Stimulated activated CD8-positive, alpha-beta memory T cell treated with anti-CD3 and anti-CD28 coated beads, Interleukin-4, amount 100 ng/mL, for 24 hours (primary cell): ENCODE measurements at regions not wholly inside any gene's neighbourhood (a gene's known extent, or its start where the extent isn't known, plus 50 kb on each side); places are given as distances from the start of the nearest gene placed in this dataset.

Experiments used
- DNase-seq: peaks from one replicate; pipeline ENCODE4 v3.0.0-alpha.2; 2020; ENCODE audit warnings: low read depth

DNA sequence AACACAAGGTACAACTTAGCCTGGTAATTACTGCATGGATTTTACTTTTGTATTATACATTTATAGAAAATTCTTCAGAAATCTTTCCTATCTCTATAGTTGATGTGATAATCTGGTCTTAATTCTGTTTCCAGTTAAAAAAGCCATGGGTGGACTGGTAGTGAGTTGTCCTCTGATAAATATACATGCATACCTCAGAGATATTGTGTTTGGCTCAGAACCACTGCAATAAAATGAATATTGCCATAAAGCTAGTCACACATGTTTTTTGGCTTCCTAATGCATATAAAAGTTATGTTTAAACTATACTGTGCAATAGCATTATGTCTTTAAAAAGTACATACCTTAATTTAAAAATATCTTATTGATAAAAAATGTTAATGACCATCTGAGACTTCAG is 708.6 kb upstream of the MARCKS start:
- DNase-seq = no peak

DNA sequence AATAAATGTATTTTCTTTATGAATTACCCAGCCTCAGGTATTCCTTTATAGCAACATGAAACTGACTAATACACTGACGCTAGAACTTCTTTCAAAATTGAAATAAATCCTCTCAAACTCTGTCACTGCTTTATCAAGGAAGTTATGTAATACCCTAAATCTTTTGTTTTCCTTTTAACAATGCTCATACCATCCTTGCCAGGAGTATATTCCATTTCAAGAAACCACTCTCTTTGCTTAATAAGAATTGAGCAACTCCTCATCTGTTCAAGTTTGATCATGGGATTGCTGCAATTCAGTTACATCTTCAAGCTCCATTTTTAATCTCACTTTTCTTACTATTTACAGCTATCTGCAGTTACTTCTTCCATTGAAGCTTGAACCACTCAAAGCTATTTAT is 707.6 kb upstream of the MARCKS start:
- DNase-seq = no peak

DNA sequence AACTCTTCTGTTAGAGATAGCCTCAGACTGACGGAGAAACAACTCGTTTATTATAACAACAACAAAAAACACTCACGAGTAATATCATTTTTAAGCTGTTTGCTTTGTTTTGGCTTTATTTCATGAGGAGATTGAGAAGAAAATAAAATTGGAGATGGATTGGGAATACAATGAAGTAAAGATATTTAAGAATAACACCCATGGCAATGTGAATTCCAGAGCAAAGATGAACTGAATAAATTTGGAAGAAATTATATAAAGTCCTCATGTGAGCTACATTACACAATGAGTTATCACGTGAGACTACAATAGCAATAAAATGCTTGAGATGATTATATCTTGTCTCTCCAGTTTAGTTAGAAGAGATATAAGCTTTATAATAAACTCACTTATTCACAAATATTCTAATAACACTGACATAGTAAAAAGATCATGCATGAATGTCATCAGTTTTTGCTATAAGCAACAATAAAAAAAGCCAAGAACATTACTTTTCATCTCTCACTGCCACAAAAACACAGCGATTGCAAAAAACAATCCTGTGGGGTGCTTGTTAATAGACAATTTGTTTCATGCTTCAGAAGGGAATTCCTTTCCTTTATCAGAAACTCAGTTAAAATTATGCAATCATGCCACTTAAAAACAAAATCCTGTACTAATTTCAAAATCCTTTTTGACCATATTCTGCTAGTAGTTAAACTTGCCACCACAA is 696.7 kb upstream of the MARCKS start:
- DNase-seq = no peak

DNA sequence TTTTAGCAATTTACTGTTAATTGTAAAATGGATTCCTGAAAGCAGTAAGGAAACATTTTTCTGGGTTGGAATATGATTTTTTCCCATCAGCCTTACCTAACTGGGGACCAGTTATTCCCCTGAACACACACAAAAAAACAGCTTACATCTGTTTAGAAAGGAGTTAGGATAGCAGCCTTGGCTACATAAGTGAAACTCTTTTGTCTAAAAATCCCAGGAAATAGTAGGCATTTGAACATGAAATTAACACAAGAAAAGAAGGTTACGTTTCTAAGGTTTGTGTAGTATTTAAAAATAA is 696.2 kb upstream of the MARCKS start:
- no peak for DNase-seq

DNA sequence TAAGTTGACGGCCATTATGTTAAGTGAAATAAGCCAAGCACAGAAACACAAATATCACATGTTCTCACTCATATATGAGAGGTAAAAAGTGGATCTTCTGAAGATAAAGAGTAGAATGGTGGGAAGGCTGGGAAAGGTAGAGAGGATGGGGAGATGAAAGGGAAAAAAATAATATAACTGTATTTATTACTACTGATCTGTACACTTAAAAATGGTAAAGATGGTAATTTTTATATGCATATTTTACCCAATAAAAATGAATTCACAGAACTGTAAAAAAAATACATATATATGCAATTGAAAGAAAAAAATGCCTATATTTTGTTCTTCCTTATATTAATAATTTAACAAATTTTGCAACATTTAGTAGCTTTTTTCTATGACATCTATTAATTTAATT is 694.4 kb upstream of the MARCKS start:
- no peak for DNase-seq

DNA sequence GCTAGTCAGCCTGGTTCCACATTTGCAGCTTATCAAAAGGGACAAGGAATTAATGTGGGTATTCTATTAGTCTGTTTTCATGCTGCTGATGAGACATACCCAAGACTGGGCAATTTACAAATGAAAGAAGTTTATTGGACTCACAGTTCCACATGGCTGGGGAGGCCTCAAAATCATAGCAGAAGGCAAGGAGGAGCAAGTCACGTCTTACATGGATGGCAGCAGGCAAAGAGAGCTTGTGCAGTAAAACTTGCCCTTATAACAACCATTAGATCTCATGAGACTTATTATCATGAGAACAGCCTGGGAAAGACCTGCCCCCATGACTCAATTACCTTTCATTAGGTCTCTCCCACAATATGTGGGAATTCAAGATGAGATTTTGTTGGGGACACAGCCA is 689.1 kb upstream of the MARCKS start:
- no peak for DNase-seq

DNA sequence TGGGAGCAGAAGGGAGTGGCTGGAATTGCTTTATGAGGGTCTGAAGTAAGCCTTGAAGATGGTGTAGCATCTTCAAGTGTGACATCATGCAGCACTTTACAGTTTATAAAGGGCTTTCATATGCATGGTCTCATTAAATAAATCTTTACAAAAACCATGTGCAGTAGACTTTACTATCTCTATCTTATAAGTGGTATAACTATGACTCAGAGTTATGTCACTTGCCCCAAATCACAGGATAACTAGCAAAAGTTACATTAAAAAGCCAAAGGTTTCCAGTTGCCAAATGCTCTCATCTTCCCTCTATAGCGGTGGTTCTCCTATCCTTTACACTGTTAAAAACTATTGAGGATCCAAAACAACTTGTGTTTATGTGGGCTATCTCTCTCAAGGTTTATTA is 687.7 kb upstream of the MARCKS start:
- DNase-seq = no peak

DNA sequence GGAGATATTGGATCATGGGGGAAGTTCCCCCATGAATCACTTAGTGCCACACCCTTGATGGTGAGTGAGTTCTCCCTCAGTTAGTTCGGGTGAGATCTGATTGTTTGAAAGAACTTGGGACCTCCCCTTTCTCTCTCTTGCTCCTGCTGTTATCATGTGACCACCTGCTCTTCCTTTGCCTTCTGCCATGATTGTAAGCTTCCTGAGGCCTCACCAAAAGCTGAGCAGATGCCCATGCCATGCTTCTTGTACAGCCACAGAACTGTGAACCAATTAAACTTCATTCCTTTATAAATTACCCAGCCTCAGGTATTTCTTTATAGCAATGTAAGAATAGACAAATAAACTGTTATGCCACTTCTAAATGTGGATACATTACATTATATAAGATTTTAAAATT is 686.7 kb upstream of the MARCKS start:
- no peak for DNase-seq

DNA sequence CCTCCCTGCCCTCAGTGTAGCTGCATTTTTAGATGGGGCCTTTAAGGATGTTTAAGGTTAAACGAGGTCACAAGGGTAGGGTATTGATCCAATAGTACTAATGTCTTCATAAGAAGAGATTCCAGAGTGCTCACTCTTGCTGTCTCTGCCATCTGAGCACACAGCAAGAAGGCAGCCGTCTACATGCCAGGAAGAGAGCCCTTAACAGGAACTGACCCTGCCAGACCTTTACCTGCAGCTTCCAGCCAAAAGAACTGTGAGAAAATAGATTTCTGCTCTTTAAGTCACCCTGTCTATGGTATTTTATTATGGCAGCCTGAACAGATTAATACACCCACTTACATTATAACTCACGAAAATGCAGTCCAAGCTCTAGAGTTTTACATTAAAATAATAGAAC is 685.3 kb upstream of the MARCKS start:
- no peak for DNase-seq

DNA sequence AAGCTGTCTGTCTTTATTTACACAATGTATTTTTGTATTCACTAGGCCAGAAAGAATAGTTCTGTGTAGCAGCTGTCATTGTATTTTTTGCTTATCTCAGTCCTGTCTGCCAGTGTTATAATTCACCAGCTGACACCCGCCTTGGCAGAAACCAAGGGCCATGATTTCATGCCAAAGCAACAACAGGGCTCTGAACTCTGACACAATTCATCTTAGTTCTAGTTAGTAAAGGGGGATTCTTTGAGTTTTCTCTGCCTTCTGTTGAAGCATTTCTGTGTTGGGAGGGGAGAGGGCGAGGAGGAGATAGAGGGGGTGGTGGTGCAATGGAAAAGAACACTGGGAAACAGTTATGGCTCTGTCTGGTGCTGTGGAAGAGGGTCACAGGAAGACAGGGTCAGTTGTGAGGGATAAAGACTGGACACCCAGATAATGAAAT is 684.6 kb upstream of the MARCKS start:
- no peak for DNase-seq

DNA sequence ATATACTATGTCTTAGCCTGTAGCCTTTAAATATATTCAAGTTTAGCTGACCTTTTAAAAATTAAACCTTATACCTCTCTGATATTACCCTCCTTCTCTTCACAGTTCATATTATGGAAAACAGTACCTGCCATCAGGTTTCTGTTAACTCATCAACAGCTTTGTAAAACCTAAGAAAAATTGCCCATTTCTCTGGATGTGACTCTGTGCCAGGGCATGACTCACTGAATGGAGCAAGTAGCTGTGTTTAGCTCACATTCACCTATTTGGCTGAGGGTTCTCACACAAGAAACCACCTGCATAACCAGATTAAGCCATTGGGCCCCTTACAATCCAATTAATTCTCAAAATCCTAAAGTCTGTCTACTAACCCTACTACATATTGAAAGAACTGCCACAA is 678.8 kb upstream of the MARCKS start:
- DNase-seq = no peak

DNA sequence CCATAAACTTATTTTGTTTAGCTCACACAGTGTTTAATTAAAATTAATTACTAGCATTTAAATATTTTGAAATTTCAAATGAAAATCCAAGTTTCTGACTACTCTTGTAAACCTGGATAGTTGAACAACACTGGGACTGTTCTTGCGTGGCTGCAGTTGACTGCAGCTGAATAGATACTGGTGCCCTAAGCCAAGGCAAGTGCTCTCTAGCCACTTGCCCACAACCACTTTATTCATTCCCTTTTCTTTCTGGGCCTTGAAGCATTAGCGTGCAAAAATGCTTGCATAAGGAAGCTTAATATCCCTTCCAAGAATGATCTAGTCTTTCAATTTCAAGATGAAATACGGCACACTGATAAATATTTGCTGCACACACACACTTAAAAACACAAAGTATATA is 676.0 kb upstream of the MARCKS start:
- no peak for DNase-seq

DNA sequence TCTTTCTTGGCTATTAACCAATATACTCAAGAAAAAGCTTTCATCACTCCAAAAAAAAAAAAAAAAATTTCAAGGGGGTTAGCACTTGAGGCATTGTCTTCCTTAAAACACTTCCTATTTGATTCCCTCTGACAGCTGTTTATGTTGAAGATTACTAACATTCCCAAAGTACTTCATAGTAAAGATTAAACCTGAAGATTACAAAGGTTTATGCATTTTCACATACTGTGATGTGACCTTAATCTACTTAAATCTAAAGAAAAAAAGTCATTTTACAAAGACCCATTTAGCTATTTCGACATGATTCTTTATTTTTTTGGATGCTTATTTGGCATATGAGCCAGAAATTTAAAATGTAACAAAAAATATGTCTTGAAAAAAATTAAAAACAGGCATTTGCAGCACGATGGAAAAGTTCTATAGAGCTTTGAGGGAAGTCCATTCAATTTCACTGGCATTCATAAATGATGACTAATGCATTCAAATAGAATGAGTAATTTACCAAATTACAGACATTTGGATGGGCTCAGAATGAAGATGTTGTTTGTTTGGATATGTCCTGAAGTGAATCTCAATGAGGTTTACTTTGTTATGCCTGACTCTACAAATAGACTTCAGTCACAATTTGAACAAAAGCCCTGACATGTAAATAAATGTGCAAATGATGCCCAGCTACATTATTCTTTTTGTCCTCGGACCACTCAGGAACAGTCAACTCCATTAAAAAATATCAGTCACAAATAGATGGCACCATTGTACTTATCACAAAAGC is 674.6 kb upstream of the MARCKS start:
- no peak for DNase-seq

DNA sequence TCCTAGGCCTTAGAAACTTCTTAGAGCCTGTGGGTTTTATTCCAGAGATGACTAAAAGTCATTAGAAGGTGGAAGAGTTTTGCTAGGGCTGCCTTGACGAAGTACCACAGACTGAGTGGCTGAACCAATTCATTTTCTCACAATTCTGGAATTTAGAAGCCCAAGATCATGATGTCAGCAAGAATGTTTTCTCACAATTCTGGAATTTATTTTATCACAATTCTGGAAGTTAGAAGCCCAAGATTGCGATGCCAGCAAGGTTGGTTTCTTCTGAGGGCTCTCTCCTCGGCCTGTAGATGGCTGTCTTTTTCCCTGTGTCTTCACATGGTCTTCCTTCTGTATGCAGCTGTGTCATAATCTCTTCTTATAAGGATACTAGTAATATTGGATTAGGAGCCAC is 672.9 kb upstream of the MARCKS start:
- no peak for DNase-seq

DNA sequence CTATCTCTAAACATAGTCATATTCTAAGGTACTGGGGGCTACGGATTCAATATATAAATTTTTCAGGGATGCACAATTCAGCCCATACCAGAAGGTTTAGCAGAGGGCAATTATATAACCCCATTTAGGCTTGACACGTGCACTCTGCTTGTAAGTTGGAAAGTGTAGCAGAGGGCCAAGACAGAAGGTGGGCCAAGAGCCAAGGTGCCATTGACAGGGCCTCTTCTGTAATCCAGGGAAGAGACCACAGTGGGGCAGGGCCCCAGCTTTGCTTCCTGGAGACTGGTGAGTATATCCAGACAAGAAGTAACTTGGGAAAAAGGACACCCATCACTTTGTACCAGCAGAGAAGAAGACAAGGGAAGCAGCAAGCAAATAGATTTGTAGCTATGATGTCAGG is 672.4 kb upstream of the MARCKS start:
- DNase-seq = no peak

DNA sequence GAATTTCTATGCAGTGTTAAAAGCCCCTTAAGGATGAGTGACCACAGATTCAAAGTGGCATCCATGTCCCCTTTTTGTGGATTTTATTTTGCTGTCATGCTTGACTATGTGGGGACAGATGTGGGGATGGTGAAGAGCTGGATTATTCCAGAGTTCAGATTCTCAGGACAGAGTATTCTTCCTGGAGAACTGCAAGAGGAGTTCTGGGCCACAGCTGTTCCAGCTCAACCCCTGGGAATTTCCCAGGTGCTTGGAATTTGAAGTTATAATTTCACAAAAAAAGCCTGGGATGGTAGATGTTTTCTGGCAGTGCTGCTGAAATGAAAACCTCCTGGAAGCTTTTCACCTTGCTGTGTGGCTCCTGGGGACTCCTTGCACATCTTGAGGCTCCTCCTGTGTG is 671.8 kb upstream of the MARCKS start:
- DNase-seq = no peak

DNA sequence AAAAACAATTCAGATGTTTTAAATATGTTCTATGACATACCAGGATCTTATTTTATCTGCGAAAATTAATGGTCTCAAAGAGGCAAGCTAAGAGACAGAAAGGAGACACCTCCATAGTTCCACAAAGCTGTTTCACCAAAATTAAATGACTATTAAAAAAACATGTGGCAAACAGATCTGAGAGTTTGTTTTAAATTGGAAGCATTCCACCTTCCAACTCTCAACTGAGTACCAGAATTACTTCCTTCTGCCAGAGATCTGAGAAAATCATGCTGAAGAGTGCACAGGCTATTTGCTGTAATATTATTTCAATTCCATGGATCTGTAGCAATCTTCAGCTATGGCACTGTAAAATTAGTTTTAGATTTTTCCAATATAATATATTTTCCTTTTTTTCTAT is 669.5 kb upstream of the MARCKS start:
- DNase-seq = no peak

DNA sequence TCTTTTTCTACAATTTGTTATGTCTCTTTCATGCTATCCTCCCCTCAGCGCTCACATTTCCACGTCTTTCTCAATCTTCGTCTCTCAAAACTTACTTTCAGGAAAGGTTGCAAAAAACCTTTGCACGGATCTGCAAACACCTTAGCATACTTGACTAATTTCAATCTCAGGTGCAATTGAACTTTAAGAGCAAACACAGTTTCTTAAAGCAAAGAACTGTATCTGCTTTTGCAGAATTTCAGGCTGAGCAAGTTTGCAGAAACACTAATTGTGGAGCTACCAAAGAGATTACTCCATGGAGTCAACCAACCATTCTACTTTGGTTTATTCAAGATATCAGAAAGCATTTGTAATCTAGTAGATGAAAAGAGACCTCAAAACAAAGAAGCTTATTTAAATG is 668.2 kb upstream of the MARCKS start:
- DNase-seq = no peak

DNA sequence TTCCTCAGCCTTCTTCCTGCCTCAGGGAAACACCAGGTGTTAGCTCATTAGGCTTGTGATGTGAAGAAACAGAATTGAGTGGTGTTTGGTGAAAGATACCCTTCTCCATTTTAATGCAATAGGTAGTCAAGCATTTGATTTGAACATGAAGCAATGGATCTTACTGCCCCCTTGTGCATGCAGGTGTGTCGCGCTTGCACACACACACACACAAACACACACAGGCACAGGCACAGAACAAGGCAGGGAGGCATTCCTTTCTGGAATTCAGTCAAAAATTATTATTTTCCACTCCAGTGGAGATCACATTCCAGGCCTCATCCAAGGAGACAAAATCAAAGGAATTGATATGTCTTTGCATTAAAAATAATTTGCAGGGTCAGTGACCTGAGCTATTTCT is 667.0 kb upstream of the MARCKS start:
- DNase-seq = no peak

DNA sequence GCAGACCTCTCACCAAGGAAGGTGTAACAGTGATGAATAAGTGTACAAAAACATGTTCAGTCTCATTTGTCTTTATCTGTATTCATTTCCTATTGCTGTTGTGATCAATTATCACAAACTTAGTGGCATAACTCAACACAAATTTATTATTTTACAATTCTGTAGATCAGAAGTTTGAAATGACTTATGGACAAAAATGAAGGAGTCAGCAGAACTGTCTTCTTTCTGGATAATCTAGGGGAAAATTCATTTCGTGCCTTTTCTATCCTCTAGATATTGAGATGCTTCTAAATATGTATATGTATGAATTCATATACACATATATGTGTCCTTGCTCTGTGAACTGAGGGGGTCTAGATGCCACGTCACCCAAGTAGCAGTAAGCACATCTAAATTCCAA is 663.1 kb upstream of the MARCKS start:
- DNase-seq = no peak

DNA sequence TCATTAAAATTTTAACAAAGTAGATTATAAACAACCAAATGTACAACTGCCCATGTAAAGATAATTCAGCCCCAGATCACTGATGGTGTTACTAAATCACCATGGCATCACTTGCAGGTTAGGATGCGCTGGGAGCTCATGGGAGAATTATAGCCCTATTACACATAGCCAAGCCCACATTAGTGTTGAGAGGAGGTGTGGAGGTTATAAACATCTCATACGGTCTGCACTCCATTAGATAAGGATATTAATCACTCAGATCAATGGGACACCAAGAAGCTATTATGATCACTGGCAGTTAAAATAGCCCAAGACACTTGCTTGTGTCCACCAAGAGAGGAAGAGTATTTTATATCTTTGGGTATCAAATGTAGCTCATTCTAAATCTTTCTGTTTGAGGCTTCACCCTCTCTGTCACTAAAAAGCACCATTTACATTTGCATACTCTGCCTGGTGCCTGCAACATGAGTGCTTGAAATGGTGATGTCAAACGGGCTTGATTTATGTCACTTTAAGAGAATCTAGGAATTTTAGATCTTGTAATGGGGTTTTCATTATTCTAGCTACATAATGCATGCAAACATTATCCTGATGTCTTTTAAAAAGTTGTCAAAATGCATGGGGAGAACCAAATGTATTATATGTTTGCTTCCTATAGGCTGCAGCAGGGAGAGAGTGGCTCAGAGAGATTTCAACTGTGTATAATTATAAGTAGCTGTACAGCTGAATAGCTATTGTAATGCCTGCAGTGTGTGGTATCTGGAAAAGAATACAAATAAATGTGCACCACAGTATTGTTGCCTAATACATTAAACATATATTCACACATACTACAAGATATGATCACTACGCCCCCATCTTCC is 654.1 kb upstream of the MARCKS start:
- DNase-seq = no peak

DNA sequence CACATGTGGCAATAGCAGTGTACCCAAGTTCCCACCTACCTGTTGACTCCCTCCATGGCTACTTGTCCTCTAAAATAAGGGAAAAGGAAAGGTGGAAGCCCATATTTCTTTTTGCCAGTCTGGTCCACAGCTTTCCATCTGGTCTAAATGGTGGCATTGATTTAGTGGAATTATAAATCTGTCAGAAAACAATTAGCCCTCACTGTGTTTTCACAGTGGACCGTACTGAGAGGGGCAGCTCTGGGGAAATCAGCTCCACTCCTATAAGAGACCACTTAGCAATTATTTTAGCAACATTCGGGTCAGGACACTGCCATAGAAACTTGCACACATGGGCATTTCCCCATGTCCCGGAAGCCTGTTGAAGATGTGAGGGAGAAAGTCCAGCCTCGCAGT is 653.4 kb upstream of the MARCKS start:
- DNase-seq = no peak

DNA sequence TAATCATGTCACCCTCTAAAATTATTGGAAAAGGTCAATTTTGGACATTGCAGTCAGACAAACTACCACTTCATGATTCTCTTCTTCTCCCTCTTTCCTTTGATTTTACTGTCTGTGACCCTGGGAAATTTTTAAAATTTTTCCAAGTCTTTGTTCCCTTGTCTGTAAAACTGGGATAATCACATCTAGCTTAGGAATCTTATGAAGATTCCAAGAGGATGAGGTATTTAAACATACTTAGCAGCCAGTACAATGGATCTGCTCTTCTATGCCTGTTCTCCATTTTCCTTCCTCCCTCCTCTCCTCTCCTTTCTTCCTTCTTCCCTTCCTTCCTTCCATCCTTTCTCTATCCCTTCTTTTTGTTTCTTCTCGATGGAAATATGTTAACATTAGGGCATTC is 651.6 kb upstream of the MARCKS start:
- DNase-seq = no peak
